Chondrocyte (in vitro differentiated cells): ENCODE measurements at regions not wholly inside any gene's neighbourhood (a gene's known extent, or its start where the extent isn't known, plus 50 kb on each side); places are given as distances from the start of the nearest gene placed in this dataset.
A peak's percentile ranks its signal among the peaks of the same experiment; 100 is the strongest.

ENCODE experiments used
- DNase-seq: peaks from one replicate; pipeline ENCODE4 v3.0.0; 2021; ENCODE audit warnings: mixed read lengths, low spot score
- H3K27ac Mint-ChIP-seq: one replicate; pipeline ENCODE4 v1.8.0; 2021; ENCODE audit warnings: mild to moderate bottlenecking, moderate library complexity, mixed read lengths; ENCODE audit not compliant: unreplicated experiment
- H3K27me3 Mint-ChIP-seq: 2 replicates; pipeline ENCODE4 v1.8.0; 2021; ENCODE audit warnings: low read depth, mixed read lengths
- H3K36me3 Mint-ChIP-seq: 2 replicates; pipeline ENCODE4 v1.8.0; 2021; ENCODE audit warnings: low read depth, mixed read lengths
- H3K4me1 Mint-ChIP-seq: 2 replicates; pipeline ENCODE4 v1.8.0; 2021; ENCODE audit warnings: low read depth, mild to moderate bottlenecking, mixed read lengths
- H3K4me3 Mint-ChIP-seq: one replicate; pipeline ENCODE4 v1.8.0; 2021; ENCODE audit warnings: mild to moderate bottlenecking, moderate library complexity, mixed read lengths; ENCODE audit not compliant: unreplicated experiment
- H3K9me3 Mint-ChIP-seq: 2 replicates; pipeline ENCODE4 v1.8.0; 2021; ENCODE audit warnings: low read depth, mixed read lengths
- TF ChIP-seq, protein P1 (sequence below): fragments of 200-600 bp; sonication (generic); IDR thresholded peaks from 2 replicates; pipeline ENCODE4 v1.5.0; 2021; ENCODE audit warnings: antibody characterized with exemption, mild to moderate bottlenecking, moderate library complexity

DNA sequence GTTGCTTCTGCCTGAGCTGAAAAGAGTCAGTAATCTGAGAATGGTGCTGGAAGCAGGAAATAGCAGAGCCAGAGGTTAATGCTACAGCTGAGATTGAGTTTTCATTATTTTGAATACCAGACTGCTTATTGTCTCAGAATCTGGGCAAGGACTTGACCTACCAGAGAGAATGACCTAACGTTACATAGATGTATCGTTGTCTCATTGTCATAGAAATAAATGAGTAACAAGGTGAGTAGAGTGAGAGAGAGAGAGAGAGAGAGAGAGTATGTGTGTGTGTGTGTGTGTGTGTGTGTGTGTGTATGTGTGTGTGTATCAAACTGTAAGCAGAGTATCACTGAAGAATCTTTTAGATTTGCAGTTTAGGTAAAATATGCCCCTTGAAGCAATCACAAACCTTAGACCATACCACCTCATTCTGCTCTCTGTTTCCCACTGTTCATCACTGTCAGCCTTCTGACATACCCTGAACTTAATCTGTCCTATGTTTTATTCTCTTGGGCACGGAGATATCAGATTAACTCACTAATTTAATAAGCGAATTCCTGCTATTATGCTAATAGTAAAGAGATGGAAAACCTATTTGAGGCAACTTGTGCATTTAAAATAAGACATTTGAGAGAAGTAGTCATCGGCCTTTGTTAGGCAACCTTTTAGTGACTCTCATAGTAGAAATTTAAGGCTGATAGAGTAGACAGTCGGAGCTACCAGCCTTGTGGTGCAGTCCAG lies 87.8 kb downstream of the CYB561 start:
- no peak for DNase-seq
- Mint-ChIP-seq H3K4me1 (peaks cover 60% of the 10 kb centered on the region), H3K9me3 (no peaks in the 10 kb centered on the region), H3K27me3 (no peaks in the 10 kb centered on the region), H3K27ac (peak overlapping the region; percentile 71), H3K4me3 (no peak overlapping the region), H3K36me3 (peaks cover 4% of the 10 kb centered on the region)
- TF ChIP-seq, protein P1, sequence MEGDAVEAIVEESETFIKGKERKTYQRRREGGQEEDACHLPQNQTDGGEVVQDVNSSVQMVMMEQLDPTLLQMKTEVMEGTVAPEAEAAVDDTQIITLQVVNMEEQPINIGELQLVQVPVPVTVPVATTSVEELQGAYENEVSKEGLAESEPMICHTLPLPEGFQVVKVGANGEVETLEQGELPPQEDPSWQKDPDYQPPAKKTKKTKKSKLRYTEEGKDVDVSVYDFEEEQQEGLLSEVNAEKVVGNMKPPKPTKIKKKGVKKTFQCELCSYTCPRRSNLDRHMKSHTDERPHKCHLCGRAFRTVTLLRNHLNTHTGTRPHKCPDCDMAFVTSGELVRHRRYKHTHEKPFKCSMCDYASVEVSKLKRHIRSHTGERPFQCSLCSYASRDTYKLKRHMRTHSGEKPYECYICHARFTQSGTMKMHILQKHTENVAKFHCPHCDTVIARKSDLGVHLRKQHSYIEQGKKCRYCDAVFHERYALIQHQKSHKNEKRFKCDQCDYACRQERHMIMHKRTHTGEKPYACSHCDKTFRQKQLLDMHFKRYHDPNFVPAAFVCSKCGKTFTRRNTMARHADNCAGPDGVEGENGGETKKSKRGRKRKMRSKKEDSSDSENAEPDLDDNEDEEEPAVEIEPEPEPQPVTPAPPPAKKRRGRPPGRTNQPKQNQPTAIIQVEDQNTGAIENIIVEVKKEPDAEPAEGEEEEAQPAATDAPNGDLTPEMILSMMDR = no peak

DNA sequence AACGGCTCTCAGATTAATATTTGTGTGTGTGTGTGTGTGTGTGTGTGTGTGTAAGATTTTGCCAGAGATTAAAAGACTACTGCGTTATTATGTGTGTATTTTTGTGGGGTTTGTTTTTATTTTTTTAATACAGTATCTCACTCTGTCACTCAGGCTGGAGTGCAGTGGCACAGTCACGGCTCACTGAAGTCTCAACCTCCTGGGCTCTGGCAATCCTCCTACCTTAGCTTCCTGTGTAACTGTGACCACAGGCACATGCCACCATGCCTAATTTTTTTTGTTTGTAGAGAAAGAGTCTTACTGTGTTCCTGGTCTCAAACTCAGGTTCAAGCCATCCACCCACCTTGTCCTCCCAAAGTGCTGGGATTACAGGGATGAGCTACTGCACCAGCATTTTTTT lies 87.2 kb downstream of the CYB561 start:
- no peak for DNase-seq
- peaks cover 4% of the 10 kb centered on the region for H3K36me3 Mint-ChIP-seq
- peaks cover 53% of the 10 kb centered on the region for H3K4me1 Mint-ChIP-seq
- no peak overlapping the region for H3K27ac Mint-ChIP-seq
- no peak overlapping the region for H3K4me3 Mint-ChIP-seq
- H3K9me3 Mint-ChIP-seq = no peaks in the 10 kb centered on the region
- no peaks in the 10 kb centered on the region for H3K27me3 Mint-ChIP-seq
- TF ChIP-seq, protein P1 = no peak

DNA sequence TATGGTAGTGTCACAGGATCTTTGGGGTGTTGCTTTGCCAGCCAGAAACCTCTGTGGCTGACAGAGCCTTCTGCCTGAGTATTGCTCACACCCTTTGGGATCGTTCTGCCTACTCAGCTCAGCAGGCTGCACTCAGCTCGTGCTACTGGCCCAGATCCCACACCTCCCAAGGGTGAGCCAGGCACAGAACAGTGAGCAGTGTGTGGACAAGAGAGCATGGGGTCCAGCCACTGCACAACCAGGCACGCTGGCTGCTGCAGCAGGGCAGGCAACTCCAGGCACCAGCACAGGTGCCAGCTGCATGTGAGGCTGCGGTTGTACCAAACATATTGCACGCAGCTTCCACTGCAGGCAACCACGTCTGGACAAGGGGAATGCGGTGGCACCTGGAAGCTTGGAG lies 84.9 kb downstream of the CYB561 start:
- no peaks in the 10 kb centered on the region for H3K27me3 Mint-ChIP-seq
- H3K9me3 Mint-ChIP-seq = no peaks in the 10 kb centered on the region
- peaks cover 34% of the 10 kb centered on the region for H3K4me1 Mint-ChIP-seq
- H3K27ac Mint-ChIP-seq = no peak overlapping the region
- peaks cover 9% of the 10 kb centered on the region for H3K36me3 Mint-ChIP-seq
- TF ChIP-seq, protein P1 = no peak
- no peak overlapping the region for H3K4me3 Mint-ChIP-seq
- DNase-seq = no peak

DNA sequence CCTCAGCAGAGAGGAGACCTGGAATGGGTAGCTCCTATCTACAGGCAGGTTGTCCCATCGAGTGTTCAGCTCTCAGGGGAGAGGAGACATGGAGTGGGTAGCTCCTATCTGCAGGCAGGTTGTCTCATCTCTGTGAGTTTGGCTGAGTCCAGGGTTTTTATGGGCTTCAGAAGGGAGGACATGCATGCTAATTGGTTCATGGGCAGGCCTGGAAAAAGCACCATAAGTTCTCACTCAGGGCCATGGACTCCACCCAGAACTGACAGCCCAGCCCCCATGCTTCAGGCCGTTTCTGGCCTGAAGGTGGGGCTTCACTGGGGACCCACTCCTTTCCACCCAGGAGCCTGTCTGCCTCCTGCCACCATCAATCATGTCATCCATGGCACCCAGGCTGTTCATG lies 84.0 kb downstream of the CYB561 start:
- Mint-ChIP-seq H3K27me3 (no peaks in the 10 kb centered on the region), H3K27ac (no peak overlapping the region), H3K36me3 (peaks cover 14% of the 10 kb centered on the region), H3K4me3 (no peak overlapping the region), H3K4me1 (peaks cover 24% of the 10 kb centered on the region), H3K9me3 (no peaks in the 10 kb centered on the region)
- TF ChIP-seq, protein P1 = no peak
- DNase-seq = no peak

DNA sequence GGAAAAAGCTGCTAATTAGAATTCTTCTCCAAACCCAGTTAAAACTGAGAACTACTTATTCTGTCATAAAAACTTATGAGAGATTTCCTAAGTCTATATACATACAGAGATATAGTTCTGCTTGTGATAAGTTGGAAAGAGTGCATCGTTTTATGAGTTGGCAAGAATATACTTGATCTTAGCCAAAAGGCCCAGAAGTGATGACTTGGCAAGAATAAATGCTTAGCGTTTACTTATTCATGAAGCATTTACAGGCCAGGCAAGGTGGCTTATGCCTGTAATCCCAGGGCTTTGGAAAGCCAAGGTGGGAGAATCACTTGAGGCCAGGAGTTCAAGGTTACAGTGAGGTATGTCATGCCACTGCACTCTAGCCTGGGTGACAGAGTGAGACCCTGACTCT lies 81.7 kb downstream of the CYB561 start:
- Mint-ChIP-seq H3K4me3 (no peak overlapping the region), H3K27me3 (no peaks in the 10 kb centered on the region), H3K4me1 (peaks cover 7% of the 10 kb centered on the region), H3K36me3 (peaks cover 14% of the 10 kb centered on the region), H3K27ac (peak overlapping the region; percentile 22), H3K9me3 (no peaks in the 10 kb centered on the region)
- TF ChIP-seq, protein P1 = no peak
- no peak for DNase-seq
